BJ (cell line): ENCODE measurements at regions not wholly inside any gene's neighbourhood (a gene's known extent, or its start where the extent isn't known, plus 50 kb on each side); places are given as distances from the start of the nearest gene placed in this dataset.

Source experiments
- CTCF ChIA-PET: fragments of 350-600 bp; formaldehyde crosslinking; extraction: SDS; loops from one replicate; lab custom pipeline; 2021; ENCODE audit warnings: antibody characterized with exemption, inconsistent platforms; lab: Yijun Ruan, JAX
- POLR2A ChIA-PET: fragments of 300-600 bp; sonication (Branson Sonifier 250); formaldehyde crosslinking; extraction: SDS; loops from one replicate; lab custom pipeline; 2021; ENCODE audit warnings: antibody characterized with exemption; lab: Charles Lee
- DNase-seq: peaks from one replicate; pipeline ENCODE4 v3.0.0-alpha.2; 2011; ENCODE audit warnings: low read depth
- H3K27me3 ChIP-seq: 2 replicates; pipeline ENCODE4 v1.6.0; 2011; ENCODE audit warnings: low read length; ENCODE audit not compliant: control insufficient read depth, insufficient read depth
- H3K36me3 ChIP-seq: 2 replicates; pipeline ENCODE4 v1.5.1; 2011; ENCODE audit warnings: low read length; ENCODE audit not compliant: control insufficient read depth, insufficient read depth
- H3K4me3 ChIP-seq: 2 replicates; pipeline ENCODE4 v1.5.1; 2011; ENCODE audit warnings: low read depth, mild to moderate bottlenecking, control low read depth, low read length
- TF ChIP-seq, protein P1 (sequence below): IDR thresholded peaks from 2 replicates; pipeline ENCODE4 v1.5.1; 2011; ENCODE audit warnings: low read depth, mild to moderate bottlenecking, control low read depth, inconsistent platforms, low read length, moderate library complexity; ENCODE audit not compliant: insufficient read depth

DNA sequence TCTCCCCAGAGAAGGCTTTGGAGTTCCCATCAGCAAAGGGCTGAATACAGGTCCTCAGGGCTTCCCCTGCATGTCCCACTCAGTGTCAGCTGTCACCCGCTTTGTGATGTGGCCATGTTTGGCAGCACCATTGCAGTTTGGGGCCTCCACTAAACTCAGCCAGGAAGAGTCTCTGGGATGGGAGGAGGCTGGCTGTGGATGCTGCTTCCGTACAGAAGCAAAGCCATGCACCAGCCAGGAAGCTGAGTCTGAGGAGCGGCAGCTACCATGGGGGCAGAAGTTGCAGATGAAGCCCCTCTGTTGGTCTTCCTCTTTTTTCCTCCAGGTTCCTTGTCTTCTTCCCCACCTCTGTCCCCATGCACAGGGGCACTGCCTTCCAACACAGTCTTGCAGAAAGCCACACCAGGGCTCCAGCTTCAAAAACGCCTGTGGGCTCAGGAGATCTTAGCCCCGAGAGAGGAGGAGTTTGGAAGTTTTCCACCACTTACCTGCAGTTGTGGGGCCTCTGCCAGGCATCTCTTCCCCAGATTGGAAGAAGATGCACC, 416.8 kb downstream of the NPHP4 start:
- DNase-seq = no peak
- H3K36me3 ChIP-seq = no peaks in the 10 kb centered on the region
- H3K27me3 ChIP-seq = no peaks in the 10 kb centered on the region
- ChIA-PET POLR2A (no interaction called here), CTCF (no interaction called here)
- TF ChIP-seq, protein P1, sequence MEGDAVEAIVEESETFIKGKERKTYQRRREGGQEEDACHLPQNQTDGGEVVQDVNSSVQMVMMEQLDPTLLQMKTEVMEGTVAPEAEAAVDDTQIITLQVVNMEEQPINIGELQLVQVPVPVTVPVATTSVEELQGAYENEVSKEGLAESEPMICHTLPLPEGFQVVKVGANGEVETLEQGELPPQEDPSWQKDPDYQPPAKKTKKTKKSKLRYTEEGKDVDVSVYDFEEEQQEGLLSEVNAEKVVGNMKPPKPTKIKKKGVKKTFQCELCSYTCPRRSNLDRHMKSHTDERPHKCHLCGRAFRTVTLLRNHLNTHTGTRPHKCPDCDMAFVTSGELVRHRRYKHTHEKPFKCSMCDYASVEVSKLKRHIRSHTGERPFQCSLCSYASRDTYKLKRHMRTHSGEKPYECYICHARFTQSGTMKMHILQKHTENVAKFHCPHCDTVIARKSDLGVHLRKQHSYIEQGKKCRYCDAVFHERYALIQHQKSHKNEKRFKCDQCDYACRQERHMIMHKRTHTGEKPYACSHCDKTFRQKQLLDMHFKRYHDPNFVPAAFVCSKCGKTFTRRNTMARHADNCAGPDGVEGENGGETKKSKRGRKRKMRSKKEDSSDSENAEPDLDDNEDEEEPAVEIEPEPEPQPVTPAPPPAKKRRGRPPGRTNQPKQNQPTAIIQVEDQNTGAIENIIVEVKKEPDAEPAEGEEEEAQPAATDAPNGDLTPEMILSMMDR = no peak
- no peak overlapping the region for H3K4me3 ChIP-seq

DNA sequence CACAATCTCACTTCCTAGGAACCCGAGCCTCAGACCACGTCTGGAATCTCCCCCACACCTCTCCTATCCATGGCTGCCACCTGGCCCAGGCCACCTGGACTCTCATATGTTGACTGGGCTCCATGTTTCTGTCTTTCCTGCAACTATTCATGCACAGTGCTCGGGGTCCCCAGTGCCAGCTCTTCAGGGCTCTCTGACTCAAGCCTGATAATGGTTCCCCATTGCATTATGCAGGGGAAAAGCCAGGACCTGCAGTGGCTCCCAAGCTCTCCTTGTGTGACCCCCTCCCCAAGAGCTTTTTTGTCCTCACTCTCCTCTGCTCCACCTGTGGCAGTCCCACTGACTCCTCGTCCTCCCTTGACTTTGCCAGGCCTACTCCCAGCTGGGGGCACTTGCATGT, 417.6 kb downstream of the NPHP4 start:
- ChIA-PET CTCF (interaction anchor here (0.5 kb wide), 1 partner anchor 341 kb away, joined by 3 read pairs; no protein-coding TSS in a partner anchor), POLR2A (no interaction called here)
- H3K4me3 ChIP-seq = no peak overlapping the region
- H3K36me3 ChIP-seq = no peaks in the 10 kb centered on the region
- no peak for DNase-seq
- TF ChIP-seq, protein P1 = no peak
- H3K27me3 ChIP-seq = no peaks in the 10 kb centered on the region

DNA sequence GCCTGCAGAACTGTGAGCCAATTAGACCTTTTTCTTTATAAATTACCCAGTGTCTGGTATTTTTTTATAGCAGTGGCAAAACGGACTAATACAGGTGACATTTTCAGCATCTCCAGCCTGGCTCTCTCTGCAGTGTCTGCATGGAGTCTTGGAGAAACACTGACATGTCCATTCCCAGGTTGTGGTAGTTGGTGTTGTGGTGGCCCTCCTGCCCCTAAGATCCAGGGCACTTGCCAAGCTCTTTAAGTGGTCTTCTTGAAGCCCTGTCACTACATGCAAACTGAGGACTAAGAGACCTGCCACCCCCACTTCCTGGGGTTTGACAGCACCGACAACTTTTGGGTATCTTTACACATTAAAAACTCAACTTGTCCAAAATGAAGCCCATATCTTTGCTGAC, 419.4 kb downstream of the NPHP4 start:
- no peak for DNase-seq
- no peak overlapping the region for H3K4me3 ChIP-seq
- POLR2A ChIA-PET = no interaction called here
- no peaks in the 10 kb centered on the region for H3K27me3 ChIP-seq
- H3K36me3 ChIP-seq = no peaks in the 10 kb centered on the region
- TF ChIP-seq, protein P1 = no peak
- CTCF ChIA-PET = no interaction called here

DNA sequence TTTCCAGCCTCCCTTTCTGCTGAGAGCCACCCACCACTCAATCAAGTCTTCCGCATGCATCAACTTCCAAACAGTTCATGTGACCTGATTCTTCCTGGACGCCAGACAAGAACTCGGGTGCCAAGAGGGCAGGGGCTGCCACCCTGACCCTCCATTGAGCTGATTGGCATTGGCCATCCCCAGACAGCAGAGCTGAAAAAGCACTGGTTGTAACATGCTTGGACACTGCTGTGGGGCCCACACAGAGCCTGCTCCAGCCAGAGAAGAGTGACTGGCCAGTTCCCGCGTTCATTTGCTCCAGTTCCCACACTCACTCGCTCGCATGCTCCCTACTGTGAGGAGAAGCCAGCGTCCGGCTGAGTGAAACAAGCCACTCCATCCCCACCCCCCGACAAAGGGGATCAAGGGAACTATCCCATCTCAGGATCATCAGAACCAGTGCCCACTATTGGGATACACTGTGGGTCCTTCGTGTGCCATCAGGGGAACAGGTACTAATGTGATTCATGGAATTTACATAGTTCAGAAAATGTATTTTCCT, 420.3 kb downstream of the NPHP4 start:
- no peak for DNase-seq
- CTCF ChIA-PET = no interaction called here
- TF ChIP-seq, protein P1 = no peak
- H3K4me3 ChIP-seq = no peak overlapping the region
- POLR2A ChIA-PET = no interaction called here
- H3K36me3 ChIP-seq = no peaks in the 10 kb centered on the region
- H3K27me3 ChIP-seq = no peaks in the 10 kb centered on the region

DNA sequence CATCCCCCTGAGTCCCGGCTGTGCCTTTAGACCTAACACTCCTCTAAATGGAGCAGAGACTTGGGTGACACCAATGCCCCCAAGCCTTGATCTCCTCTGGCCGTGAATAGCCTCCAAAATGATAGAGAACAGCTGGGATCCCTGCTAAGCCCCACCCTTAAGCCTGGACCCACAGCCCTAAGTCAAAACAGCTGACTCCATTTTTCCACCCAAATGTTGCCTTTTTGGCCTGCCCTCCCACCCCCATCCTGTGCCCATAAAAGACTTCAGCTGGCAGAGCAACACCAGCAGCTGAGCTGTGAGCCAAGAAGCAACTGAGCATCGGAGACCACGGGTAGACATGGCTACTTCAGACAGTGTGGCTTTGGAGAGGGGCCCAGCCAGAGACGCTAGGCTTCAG, 420.8 kb downstream of the NPHP4 start:
- no peaks in the 10 kb centered on the region for H3K36me3 ChIP-seq
- no peak overlapping the region for H3K4me3 ChIP-seq
- POLR2A ChIA-PET = no interaction called here
- no peaks in the 10 kb centered on the region for H3K27me3 ChIP-seq
- no peak for DNase-seq
- TF ChIP-seq, protein P1 = no peak
- CTCF ChIA-PET = no interaction called here
